ENCODE measurements at regions not wholly inside any gene's neighbourhood (a gene's known extent, or its start where the extent isn't known, plus 50 kb on each side); places are given as distances from the start of the nearest gene placed in this dataset.
"Not testable (repeated sequence)": the region's sequence is repeated elsewhere in the genome, so short reads cannot be mapped to it uniquely, and the experiment has no call there.

- TF ChIP-seq ZNF280D (tag by site-specific recombination; IDR thresholded peaks at IDR 0.05): no peak
- TF ChIP-seq SCRT2 (tag by site-specific recombination; IDR thresholded peaks at IDR 0.05): no peak
- no peak for TF ChIP-seq ZNF623 (tag by site-specific recombination; IDR thresholded peaks at IDR 0.05)
- TF ChIP-seq ZNF768 (tag by site-specific recombination; IDR thresholded peaks at IDR 0.05): no peak
- TF ChIP-seq ZNF280C (tag by site-specific recombination; IDR thresholded peaks at IDR 0.05): no peak
- TF ChIP-seq ZNF174 (tag by site-specific recombination; IDR thresholded peaks at IDR 0.05): no peak
- no peak for TF ChIP-seq ATF2 (tag by site-specific recombination; IDR thresholded peaks at IDR 0.05; ENCODE audit: low read depth)
Observed at GRCh38 chrX:46117234-46117633, 428.0 kb downstream of the ZNF674 start (continued).

- H3K9me3 ChIP-seq (ENCODE audit: control insufficient read depth, insufficient read depth, low read depth, low read length); H3K27ac ChIP-seq (ENCODE audit: extremely low read depth, low read depth, low read length); H3K36me3 ChIP-seq (ENCODE audit: control insufficient read depth in 2 of 2, insufficient read depth in 1 of 2, low read length in 2 of 2); H3K4me1 ChIP-seq (ENCODE audit: control insufficient read depth, insufficient read depth, low read length); POLR2A ChIA-PET; H3K4me3 ChIP-seq (ENCODE audit: low read depth, low read length): not testable (repeated sequence)
- CTCF ChIA-PET: interaction anchor here (0.6 kb wide), 1 partner anchor 499 kb away, joined by 3 read pairs; no protein-coding TSS in a partner anchor
Observed at GRCh38 chrX:46087310-46087709, 457.9 kb downstream of the ZNF674 start.

GRCh38 chrX:46080121-46080520 is 465.1 kb downstream of the ZNF674 start:
- POLR2A ChIA-PET; CTCF ChIA-PET; H3K4me1 ChIP-seq (ENCODE audit: control insufficient read depth, insufficient read depth, low read length); H3K4me3 ChIP-seq (ENCODE audit: low read depth, low read length); H3K9me3 ChIP-seq (ENCODE audit: control insufficient read depth, insufficient read depth, low read depth, low read length); H3K27ac ChIP-seq (ENCODE audit: extremely low read depth, low read depth, low read length); H3K36me3 ChIP-seq (ENCODE audit: control insufficient read depth in 2 of 2, insufficient read depth in 1 of 2, low read length in 2 of 2): not testable (repeated sequence)

- Histone ChIP-seq H3K4me1 (ENCODE audit: control insufficient read depth, insufficient read depth, low read length) (no peaks in the 10 kb centered on the region), H3K9me3 (ENCODE audit: control insufficient read depth, insufficient read depth, low read depth, low read length) (no peaks in the 10 kb centered on the region), H3K36me3 (ENCODE audit: control insufficient read depth in 2 of 2, insufficient read depth in 1 of 2, low read length in 2 of 2) (no peaks in the 10 kb centered on the region), H3K27ac (ENCODE audit: extremely low read depth, low read depth, low read length) (no peak overlapping the region), H3K4me3 (ENCODE audit: low read depth, low read length) (no peak overlapping the region)
- POLR2A ChIA-PET: no interaction called here
- CTCF ChIA-PET: no interaction called here
- no peak for TF ChIP-seq ZNF561 (tag by site-specific recombination; IDR thresholded peaks at IDR 0.05; ENCODE audit: borderline replicate concordance)
- no peak for TF ChIP-seq AEBP2 (tag by site-specific recombination; IDR thresholded peaks at IDR 0.05; ENCODE audit: borderline replicate concordance)
- no peak for TF ChIP-seq REPIN1 (tag by site-specific recombination; IDR thresholded peaks at IDR 0.05; ENCODE audit: low read depth)
- no peak for TF ChIP-seq PRDM2 (tag by site-specific recombination; IDR thresholded peaks at IDR 0.05; ENCODE audit: borderline replicate concordance)
- no peak for TF ChIP-seq KLF17 (tag by site-specific recombination; IDR thresholded peaks at IDR 0.05)
Observed at GRCh38 chrX:46072791-46073190, 472.4 kb downstream of the ZNF674 start.

All from HEK293 (cell line).